ENCODE measurements at regions not wholly inside any gene's neighbourhood (a gene's known extent, or its start where the extent isn't known, plus 50 kb on each side); places are given as distances from the start of the nearest gene placed in this dataset.
"Not testable (repeated sequence)": the region's sequence is repeated elsewhere in the genome, so short reads cannot be mapped to it uniquely, and the experiment has no call there.

- no peak for DNase-seq (ENCODE audit: low read depth in 3 of 3, low spot score in 1 of 3)
Measured at GRCh38 chr15:59791755-59792154, 102.6 kb upstream of the BNIP2 start.

DNA sequence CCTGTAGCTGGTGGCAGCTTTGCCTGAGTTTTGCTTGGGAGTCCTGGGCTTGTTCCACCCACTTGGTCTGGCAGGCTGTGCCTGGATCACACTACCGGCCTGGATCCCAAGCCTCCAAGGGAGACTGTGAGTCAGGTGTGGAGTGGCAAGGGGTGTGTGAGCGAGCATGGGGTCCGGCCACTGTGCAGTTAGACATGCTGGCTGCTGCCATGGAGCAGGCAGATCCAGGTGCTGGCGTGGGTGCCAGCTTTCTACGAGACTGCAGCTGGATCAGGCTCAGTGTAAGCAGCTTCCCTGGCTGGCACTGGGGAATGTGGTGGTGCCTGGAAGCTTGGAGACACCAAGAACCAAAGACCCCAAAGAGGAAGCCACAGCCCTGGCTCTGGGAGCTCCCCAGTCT lies 102.0 kb upstream of the BNIP2 start:
- DNase-seq (ENCODE audit: low read depth in 3 of 3, low spot score in 1 of 3): no peak

DNA sequence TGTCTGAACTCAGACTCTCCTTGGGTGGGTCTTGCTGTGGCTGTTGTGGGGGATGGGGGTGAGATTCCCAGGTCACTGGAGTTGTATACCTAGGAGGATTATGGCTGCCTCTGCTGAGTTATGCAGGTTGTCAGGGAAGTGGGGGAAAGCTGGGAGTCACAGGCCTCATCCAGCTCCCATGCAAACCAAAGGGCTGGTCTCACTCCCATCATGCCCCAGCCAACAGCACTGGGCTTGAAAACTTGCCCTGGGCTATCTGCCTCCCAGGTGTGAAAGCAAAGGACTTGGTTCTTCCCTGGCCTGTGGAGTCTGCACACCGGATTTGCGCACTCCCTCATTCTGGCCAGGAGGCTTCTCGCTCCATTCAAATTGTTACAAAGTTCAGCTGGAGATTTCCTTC lies 97.3 kb upstream of the BNIP2 start:
- DNase-seq (ENCODE audit: low read depth in 3 of 3, low spot score in 1 of 3): not testable (repeated sequence)

DNA sequence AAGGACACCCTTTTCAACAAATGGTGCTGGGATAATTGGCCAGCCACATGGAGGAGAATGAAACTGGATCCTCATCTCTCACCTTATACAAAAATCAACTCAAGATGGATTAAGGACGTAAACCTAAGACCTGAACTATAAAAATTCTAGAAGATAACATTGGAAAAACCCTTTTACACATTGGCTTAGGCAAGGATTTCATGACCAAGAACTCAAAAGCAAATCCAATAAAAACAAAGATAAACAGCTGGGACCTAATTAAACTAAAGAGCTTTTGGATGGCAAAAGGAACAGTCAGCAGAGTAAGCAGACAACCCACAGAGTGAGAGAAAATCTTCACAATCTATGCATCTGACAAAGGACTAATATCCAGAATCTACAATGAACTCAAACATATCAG lies 96.9 kb upstream of the BNIP2 start:
- not testable (repeated sequence) for DNase-seq (ENCODE audit: low read depth in 3 of 3, low spot score in 1 of 3)

DNA sequence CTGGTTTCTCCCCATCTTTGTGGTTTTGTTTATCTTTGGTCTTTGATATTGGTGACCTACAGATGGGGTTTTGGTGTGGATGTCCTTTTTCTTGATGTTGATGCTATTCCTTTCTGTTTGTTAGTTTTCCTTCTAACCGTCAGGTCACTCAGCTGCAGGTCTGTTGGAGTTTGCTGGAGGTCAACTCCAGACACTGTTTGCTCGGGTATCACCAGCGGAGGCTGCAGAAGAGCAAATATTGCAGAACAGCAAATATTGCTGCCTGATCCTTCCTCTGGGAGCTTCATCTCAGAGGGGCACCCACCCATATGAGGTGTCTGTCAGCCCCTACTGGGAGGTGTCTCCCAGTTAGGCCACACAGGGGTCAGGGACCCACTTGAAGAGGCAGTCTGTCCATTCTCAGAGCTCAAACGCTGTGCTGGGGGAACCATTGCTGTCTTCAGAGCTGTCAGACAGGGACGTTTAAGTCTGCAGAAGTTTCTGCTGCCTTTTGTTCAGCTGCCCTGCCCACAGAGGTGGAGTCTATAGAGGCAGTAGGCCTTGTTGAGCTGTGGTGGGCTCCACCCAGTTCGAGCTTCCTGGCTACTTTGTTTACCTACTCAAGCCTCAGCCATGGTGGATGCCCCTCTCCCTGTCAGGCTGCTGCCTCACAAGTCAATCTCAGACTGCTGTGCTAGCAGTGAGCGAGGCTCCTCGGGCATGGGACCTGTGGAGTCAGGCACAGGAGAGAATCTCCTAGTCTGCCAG lies 94.8 kb upstream of the BNIP2 start:
- not testable (repeated sequence) for DNase-seq (ENCODE audit: low read depth in 3 of 3, low spot score in 1 of 3)

DNA sequence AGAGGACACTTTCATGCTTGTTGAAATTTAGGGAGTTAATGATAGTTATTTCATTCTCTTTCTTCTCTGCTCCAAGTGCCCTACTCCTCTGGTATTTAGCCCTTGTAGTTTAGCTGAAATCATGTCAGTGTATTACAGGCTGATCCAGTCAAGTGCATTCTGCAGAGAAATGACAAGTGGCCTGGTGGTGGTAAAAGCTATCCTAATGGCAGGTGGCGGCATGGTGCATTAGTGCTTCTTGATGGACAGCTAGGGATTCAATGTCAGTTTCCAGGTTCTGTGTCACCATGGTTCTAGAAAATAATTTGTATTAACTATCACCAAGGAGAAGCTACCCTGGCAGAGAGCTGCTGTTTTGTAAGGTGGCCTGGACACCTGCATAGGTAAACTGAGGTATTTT lies 90.0 kb upstream of the BNIP2 start:
- no peak for DNase-seq (ENCODE audit: low read depth in 3 of 3, low spot score in 1 of 3)

DNA sequence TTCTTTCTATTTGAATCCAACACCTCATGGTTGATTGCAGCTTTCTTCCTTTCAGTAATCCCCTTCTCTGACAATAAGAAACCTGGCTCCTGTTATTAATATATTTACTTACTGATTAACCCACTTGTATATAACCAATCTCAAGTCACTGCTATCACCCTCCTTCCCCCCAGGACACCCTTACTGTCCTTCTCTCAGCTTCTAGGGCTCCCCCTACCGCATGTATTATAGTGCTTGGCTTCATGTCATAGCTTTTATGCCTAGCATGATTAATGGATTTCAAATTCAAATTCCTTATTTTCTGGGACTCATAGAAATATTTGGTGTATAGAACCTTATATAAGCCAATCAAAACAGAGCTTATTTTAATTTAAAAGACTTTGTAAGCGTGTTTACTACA lies 75.7 kb upstream of the BNIP2 start:
- no peak for DNase-seq (ENCODE audit: low read depth in 3 of 3, low spot score in 1 of 3)

- no peak for DNase-seq (ENCODE audit: low read depth in 3 of 3, low spot score in 1 of 3)
Measured at GRCh38 chr15:59762558-59762957, 73.4 kb upstream of the BNIP2 start.

DNA sequence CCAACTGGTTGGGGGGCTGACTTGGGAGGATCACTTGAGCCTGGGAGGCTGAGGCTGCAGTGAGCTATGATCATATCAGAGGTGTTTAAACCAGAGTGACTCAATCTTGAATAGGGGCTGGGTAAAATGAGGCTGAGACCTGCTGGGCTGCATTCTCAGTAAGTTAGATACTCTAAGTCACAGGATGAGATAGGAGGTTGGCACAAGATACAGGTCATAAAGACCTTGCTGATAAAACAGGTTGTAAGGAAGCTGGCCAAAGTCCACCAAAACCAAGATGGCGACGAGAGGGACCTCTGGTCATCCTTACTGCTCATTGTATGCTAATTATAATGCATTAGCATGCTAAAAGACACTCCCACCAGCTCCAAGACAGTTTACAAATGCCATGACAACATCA lies 71.1 kb upstream of the BNIP2 start:
- not testable (repeated sequence) for DNase-seq (ENCODE audit: low read depth in 3 of 3, low spot score in 1 of 3)

DNA sequence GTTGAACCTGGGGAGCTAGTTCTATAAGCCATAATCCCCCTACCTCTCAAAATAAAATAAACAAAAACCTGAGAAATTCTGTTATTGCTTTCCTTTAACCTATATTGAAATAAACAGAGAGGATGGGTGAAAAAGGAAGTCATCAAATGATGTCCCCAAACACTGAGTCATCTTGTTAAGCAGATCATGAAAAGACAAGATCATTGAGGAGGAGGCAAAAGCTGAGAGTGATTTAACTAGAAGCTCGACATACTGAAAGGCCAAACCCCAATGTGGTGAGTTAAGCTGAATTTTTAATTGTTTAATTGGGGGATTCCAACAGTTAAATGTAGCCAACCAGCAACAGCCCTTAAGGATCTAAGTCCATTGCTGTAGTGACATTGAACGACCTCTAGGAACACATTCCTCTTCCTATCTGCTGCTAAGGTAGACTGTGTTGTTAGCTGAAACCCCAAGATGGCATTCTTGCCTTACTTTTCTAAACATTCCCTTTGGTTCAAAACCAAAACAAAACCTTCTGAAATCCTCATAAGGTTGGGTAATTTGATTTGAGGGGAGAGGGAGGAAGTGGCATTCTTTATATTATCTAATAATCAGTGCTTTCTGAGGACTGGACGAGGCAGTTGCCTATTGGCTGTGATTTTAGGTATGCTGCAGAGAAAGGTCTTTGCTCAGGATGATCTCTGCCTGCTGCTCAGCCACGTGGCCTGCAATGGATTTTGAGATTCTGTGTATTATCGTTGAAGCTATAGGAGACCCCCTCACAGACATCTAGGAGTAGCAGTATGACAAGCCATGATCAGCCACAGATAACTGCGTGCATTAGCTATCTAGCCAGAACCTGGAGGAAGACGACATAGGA lies 62.7 kb upstream of the BNIP2 start:
- DNase-seq (ENCODE audit: low read depth in 3 of 3, low spot score in 1 of 3): no peak

GRCh38 chr15:59746777-59747176 lies 57.7 kb upstream of the BNIP2 start:
- DNase-seq (ENCODE audit: low read depth in 3 of 3, low spot score in 1 of 3): no peak

- no peak for DNase-seq (ENCODE audit: low read depth in 3 of 3, low spot score in 1 of 3)
Measured at GRCh38 chr15:59741274-59741906, 52.3 kb upstream of the BNIP2 start.

- DNase-seq (ENCODE audit: low read depth in 3 of 3, low spot score in 1 of 3): no peak
Measured at GRCh38 chr15:59739557-59740186, 50.6 kb upstream of the BNIP2 start.
